Midbrain (tissue), 1 donor: ENCODE measurements at regions not wholly inside any gene's neighbourhood (a gene's known extent, or its start where the extent isn't known, plus 50 kb on each side); places are given as distances from the start of the nearest gene placed in this dataset.

ENCODE experiments used
- DNase-seq: peaks from one replicate; lab custom pipeline; 2025; lab: John Stamatoyannopoulos, UW

GRCh38 chr2:41694536-41695049 is 353.2 kb upstream of the PKDCC start:
- no peak for DNase-seq

- DNase-seq = no peak
These were observed 352.4 kb upstream of the PKDCC start for GRCh38 chr2:41695198-41696113.

- no peak for DNase-seq
These were observed 350.4 kb upstream of the PKDCC start for GRCh38 chr2:41697389-41697788.

- no peak for DNase-seq
These were observed 349.0 kb upstream of the PKDCC start for GRCh38 chr2:41698678-41699422.

GRCh38 chr2:41701231-41701630 is 346.6 kb upstream of the PKDCC start:
- DNase-seq = no peak

GRCh38 chr2:41703123-41703522 is 344.7 kb upstream of the PKDCC start:
- DNase-seq = no peak

GRCh38 chr2:41705634-41706033 is 342.2 kb upstream of the PKDCC start:
- DNase-seq = no peak

GRCh38 chr2:41706286-41706685 is 341.5 kb upstream of the PKDCC start:
- no peak for DNase-seq

- DNase-seq = no peak
These were observed 339.9 kb upstream of the PKDCC start for GRCh38 chr2:41707790-41708451.

GRCh38 chr2:41709702-41710599 is 337.9 kb upstream of the PKDCC start:
- no peak for DNase-seq

GRCh38 chr2:41710944-41711343 is 336.9 kb upstream of the PKDCC start:
- no peak for DNase-seq

- no peak for DNase-seq
These were observed 336.1 kb upstream of the PKDCC start for GRCh38 chr2:41711736-41712135.

GRCh38 chr2:41716497-41716896 is 331.3 kb upstream of the PKDCC start:
- no peak for DNase-seq

GRCh38 chr2:41717839-41718238 is 330.0 kb upstream of the PKDCC start:
- no peak for DNase-seq

- DNase-seq = no peak
These were observed 329.1 kb upstream of the PKDCC start for GRCh38 chr2:41718705-41719104.

- DNase-seq = no peak
These were observed 328.1 kb upstream of the PKDCC start for GRCh38 chr2:41719756-41720155.

GRCh38 chr2:41720331-41721251 is 327.2 kb upstream of the PKDCC start:
- DNase-seq = no peak

- DNase-seq = no peak
These were observed 325.0 kb upstream of the PKDCC start for GRCh38 chr2:41722668-41723369.

GRCh38 chr2:41723526-41723925 is 324.3 kb upstream of the PKDCC start:
- no peak for DNase-seq

GRCh38 chr2:41724465-41724864 is 323.4 kb upstream of the PKDCC start:
- no peak for DNase-seq
